CD4-positive, alpha-beta T cell treated with Interleukin-15 for 1 hour (primary cell): ENCODE measurements at regions not wholly inside any gene's neighbourhood (a gene's known extent, or its start where the extent isn't known, plus 50 kb on each side); places are given as distances from the start of the nearest gene placed in this dataset.

ENCODE experiments used
- DNase-seq: peaks from one replicate; pipeline ENCODE4 v3.0.0-alpha.2; 2020

DNA sequence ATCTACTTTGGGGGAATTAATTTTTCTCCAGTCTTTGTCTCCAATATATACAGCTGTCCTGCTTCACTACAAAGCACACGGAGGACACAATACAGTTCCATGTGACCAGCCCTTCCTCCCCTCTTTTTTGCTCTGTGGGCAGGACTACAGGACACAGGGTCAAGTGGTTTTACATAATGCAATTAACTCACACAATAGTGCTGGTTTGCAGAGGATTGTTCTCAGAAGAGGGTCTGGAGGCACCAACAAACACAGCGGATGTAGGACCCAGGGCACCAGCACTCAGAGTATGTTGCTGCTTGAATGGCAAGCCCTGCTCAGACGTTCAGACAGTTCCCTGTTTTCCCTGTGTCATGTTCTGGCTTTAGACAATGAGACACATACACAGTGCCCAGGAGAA, 52.0 kb upstream of the NPTX2 start:
- no peak for DNase-seq

DNA sequence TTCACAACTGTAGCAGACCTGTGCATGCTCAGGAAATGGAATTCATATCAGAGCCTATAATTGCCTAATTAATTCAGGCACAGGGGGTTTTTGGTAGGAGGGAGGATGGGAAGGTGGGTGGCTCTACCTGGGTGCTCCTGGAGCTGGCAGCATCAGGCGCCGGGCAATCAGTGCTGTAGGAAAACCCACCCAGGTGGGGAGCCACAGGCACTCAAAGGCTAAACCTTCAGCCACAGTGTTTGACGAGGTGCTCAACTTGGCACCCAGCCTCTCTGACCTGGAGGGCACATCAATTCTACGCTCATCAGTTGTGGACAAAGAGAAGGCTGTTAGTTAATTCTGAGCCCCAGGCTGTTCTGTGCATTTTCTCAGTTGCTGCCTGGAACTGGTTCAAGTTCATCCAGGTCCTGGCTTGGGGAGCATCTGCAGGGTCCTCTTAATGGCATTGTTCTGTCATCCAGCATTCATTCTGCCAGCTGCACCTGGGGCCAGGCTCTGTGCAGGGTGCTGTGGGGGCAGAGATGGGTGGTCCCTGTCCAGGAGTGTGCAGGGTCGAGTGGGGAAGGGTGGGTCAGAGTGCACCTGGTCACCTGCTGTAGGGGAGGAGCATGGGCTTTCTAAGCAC, 54.1 kb upstream of the NPTX2 start:
- no peak for DNase-seq

DNA sequence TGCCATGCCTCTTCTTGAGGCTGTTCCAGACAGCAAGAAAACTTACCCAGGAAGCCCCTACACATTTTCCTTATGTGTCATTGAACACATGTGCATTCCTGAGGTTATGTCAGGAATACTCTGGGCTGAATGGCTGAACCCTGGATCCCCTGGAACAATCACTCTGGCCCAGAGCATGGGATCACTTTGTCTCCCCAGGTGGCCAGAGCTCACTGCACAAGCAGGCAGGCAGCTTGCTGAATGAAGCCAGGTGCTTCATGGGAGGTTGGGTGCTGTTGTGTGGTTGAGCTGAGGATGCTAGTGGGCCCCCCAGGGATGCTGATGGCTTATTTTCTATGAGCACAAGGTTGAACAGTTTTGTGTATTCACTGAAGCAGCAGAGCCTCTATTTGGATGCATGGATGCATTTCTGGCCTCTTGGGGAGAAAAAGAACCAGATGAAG, 54.7 kb upstream of the NPTX2 start:
- DNase-seq, result no peak

DNA sequence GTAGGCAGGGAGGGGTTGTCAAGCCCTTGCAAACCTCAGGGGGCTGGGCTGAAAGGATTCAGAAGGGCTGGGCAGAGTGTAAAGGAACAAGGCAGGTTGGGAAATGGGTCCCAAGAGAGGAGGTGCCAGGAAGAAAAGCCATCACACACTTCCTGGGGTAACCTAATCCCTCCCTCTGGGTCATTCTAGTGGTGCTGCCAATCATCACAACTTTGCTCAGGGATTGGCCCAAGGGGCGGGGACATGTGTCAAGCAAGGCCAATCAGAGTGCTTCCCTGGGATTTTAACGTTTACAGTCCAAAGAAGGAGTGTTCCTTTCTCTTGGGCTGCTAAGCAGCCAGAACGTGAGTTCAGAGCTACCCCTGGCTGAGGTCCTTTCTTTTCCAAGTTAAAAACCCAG, 57.1 kb upstream of the NPTX2 start:
- DNase-seq, result no peak

- no peak for DNase-seq
These were observed 57.9 kb upstream of the NPTX2 start for GRCh38 chr7:98559219-98559618.

- DNase-seq, result no peak
These were observed 59.5 kb upstream of the NPTX2 start for GRCh38 chr7:98557538-98558031.

DNA sequence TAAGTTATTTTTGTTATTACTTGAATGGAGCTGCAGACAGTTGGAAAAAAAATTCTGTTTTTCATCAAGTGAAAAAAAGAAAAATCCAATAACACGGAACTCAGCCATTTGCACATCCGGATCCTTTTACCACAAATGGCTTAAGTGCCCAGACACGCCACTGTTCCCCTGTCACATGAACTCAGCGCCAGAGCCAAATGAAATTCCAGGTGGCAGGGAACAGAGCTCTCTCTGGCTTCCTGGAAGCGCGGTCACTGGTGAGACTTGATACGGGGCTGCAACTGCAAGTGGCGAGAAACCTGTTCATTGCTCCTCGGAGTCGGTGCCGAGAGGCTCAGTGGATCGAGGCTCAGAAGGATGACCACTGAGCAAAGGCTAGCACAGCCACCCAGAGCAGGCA, 60.8 kb upstream of the NPTX2 start:
- DNase-seq, result no peak

GRCh38 chr7:98555403-98555802, 61.7 kb upstream of the NPTX2 start:
- DNase-seq, result no peak

DNA sequence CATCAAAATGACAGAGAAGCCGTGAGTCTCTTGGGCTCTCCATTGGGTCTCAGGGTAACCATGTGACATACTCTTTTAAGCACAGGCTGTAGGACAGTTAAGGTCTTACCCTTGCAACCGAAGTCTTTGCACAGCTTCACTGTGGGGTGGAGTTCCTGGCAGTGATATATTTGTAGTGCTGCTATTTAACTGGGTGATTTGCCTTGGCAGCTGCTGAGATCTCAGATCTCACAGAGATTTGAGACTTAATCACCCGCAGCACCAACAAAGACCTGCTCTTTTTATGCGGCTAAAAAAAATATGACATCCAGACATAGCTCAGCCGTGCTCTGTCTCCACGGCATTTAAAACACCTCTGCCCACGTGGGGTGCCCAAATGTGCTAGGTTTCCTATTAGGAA, 63.4 kb upstream of the NPTX2 start:
- DNase-seq, result no peak

GRCh38 chr7:98551611-98552273, 65.3 kb upstream of the NPTX2 start:
- no peak for DNase-seq

GRCh38 chr7:98548971-98549370, 68.1 kb upstream of the NPTX2 start:
- DNase-seq, result no peak

DNA sequence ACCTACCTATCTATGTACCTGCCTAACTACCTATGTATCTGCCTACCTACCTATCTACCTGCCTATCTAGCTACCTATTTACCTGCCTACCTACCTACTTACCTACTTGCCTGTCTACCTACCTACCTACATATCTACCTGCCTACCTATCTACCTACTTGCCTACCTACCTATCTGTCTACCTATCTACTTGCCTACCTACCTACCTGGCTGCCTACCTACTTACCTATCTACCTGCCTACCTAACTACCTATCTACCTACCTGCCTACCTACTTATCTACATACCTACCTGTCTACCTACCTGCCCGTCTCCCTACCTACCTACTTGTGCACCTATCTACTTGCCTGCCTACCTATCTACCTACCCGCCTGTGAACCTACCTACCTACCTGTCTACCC, 68.7 kb upstream of the NPTX2 start:
- no peak for DNase-seq

DNA sequence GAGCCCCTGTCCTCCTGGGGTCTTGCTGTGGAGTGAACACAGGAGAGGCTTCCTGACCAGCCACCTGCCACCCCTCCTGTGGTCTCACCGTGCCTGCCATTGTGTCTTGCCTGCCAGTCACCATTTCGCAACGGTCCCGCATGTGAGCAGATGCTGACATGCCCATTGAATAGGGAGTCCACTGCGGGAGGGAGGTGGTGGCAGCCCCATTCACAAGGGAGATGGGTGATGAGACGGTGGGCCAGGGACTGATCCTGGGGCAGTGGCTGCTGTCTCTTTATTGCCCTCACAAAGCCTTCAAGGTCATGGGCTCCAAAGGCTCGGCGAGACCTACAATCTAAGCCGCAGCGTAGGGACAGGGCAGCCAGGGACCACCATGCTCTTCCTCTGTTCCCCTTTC, 76.0 kb upstream of the NPTX2 start:
- no peak for DNase-seq

DNA sequence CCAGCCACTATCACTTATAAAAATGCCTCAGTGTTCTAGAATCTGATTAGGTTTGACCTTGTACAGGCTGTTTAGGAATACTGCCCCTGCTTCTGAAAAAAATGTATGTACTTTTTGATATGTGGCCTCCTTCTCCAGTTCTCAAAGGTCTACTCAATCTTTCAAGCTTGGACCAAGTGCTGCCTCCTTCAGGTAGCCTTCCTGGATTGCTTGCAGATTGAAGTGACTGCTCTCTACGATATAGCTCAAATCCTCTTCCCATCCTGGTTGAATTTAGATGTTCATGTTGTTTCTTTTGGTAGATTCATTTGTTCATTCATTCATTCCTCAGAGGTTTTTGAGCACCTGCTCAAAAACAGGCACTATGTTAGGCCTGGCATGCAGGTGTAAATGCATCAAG, 77.2 kb upstream of the NPTX2 start:
- DNase-seq, result no peak

DNA sequence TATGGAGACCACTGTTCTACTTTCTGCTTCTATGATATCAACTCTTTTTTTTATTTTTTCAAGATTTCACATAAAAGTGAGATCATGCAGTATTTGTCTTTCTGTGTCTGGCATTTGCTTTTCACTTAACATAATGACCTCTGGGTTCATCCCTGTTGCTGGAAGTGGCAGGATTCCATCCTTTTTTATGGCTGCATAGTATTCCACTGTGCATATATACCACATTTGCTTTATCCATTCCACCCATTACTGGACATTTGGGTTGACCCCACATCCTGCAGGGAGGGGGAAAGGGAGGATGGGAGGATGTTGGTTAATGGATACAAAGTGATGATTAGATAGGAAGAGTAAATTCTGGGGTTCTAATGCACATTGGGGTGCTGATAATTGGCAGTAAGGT, 80.3 kb upstream of the NPTX2 start:
- no peak for DNase-seq

DNA sequence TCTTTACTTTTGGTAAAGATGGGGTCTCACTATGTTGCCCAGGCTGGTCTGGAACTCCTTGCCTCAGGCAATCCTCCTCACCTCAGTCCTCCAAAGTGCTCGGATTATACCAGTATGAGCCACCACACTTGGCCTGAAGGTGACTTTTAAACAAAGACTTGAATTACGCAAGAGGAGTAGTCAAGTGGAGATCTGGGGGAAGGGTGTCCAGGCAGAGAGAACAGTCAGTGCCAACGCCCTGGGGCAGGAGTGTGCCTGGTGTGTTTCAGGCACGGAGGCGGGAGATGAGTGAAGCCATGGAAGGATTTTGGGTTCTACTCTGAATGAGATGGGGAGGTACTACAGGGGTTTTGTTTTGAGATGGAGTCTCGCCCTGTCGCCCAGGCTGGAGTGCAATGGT, 82.6 kb upstream of the NPTX2 start:
- DNase-seq, result no peak

GRCh38 chr7:98531717-98532116, 85.4 kb upstream of the NPTX2 start:
- DNase-seq, result no peak

- DNase-seq, result no peak
These were observed 89.0 kb upstream of the NPTX2 start for GRCh38 chr7:98528079-98528478.

DNA sequence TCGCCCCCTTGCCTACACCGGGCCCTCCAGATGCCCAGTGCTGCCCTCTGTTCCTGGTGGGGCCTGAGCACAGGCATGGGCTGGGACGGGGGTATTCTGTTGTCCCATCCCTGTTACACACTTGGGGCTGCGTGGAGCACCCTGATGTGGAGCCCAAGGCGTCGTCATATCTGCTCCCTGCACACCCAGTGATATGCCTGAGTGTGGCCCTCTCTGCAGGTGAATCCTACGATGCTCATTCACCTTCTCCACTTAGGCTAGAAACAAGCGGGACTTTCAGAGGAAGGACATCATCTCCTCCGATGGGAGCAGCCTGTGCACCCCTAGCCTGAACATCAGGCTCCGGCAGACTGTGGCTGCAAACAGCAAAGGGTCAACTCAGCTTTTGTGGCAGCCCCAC, 91.0 kb upstream of the NPTX2 start:
- no peak for DNase-seq

DNA sequence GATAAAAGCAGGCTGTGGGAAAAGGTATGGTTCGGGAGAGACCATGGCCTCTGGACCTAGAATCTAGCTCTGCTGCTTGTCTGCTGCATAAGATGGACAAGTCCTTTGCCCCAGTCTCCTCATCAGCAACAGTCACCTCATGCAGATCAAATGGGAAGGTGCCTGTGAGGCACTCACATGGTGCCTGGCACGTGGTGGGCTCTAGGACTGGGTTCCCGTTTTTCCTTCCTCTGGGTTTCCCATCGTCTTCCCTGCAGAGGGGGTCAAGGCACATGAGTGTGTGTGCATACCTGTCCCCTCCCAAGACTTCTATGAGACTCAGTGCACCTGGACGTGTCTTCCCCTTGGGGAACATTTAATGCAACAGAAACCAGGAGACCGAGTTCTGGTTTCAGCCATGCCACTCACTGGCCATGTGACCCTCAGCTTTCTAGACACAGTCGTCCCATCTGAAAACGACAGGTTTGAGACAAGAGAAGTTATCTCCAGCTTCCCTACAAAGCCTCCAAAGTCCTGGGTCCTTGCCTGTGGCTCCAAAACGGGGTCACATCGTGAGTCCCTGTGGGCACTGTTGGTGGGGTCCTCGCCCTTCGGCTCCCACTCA, 95.9 kb upstream of the NPTX2 start:
- no peak for DNase-seq

DNA sequence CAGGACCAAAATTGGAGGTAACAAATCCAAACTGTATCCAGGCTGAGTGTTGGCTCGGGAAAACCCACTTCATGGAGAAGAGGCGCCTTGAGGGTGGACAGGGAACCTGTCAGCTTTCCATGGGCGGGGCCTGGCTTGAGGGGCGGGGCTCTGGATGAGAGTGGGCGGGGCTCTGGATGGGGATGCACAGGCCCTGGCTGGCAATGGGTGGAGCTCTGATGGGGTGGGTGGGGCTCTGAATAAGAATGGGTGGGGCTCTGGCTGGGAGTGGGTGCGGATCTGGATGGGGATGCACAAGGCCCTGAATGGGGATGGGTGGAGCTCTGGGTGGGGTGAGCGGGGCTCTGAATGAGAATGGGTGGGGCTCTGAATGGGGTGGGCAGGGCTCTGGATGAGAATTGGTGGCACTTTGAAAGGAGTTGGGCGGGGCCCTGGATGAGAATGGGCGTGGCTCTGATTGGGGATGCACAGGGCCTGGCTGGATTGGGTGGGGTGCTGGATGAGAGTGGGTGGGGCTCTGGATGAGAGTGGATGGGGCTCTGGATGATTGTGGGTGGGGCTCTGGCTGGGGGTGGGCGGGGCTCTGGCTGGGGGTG, 96.6 kb upstream of the NPTX2 start:
- DNase-seq, result no peak

- DNase-seq, result no peak
These were observed 98.7 kb upstream of the NPTX2 start for GRCh38 chr7:98518159-98518947.

DNA sequence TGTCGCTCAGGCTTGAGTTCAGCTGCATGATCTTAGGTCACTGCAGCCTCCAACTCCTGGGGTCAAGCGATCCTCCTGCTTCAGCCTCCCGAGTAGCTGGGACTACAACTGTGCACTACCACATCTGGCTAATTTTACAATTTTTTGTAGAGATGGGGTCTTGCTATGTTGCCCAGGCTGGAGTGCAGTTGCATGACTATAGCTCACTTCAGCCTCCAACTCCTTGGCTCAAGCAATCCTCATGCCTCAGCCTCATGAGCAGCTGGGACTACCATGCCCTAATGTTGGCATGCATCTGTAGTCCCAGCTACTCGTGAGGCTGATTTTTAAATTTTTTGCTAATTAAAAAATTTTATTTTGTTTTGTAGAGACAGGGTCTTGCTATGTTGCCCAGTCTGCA, 101.9 kb upstream of the NPTX2 start:
- DNase-seq, result no peak
